Peyer's patch (tissue), 4 donors: ENCODE measurements at regions not wholly inside any gene's neighbourhood (a gene's known extent, or its start where the extent isn't known, plus 50 kb on each side); places are given as distances from the start of the nearest gene placed in this dataset.
"Not testable (repeated sequence)": the region's sequence is repeated elsewhere in the genome, so short reads cannot be mapped to it uniquely, and the experiment has no call there.

ENCODE experiments used
- DNase-seq, 3 donors: peaks; one replicate each; pipeline ENCODE4 v3.0.0-alpha.2; 2017 to 2019
- H3K27ac ChIP-seq, 4 donors: fragments of 200-600 bp; sonication (generic); one replicate each; pipeline ENCODE4 v1.5.1; 2016 to 2019
- H3K27me3 ChIP-seq, 2 donors: fragments of 200-600 bp; sonication (generic); one replicate each; pipeline ENCODE4 v1.5.1; 2019
- H3K36me3 ChIP-seq, 3 donors: fragments of 200-600 bp; sonication (generic); one replicate each; pipeline ENCODE4 v1.5.1; 2016 to 2019
- H3K4me1 ChIP-seq, 4 donors: fragments of 200-600 bp; sonication (generic); one replicate each; pipeline ENCODE4 v1.5.1; 2016 to 2019
- H3K4me3 ChIP-seq, 4 donors: fragments of 200-600 bp; sonication (generic); 1 replicate in 3 of 4; 2 replicates in 1 of 4; pipeline ENCODE4 v1.5.1; 2016 to 2019; ENCODE audit warnings: mild to moderate bottlenecking in 1 of 4
- H3K9me3 ChIP-seq, 4 donors: fragments of 200-600 bp; sonication (generic); one replicate each; pipeline ENCODE4 v1.5.1; 2016 to 2019; ENCODE audit warnings: mild to moderate bottlenecking in 1 of 4
- POLR2A ChIP-seq, 2 donors: fragments of 450-650 bp; IDR thresholded peaks; one replicate each; pipeline ENCODE4 v1.5.1; 2017; ENCODE audit warnings: antibody characterized with exemption in 2 of 2, mild to moderate bottlenecking in 2 of 2, moderate library complexity in 2 of 2
- TF ChIP-seq, protein P1 (sequence below), 6 experiments: fragments of 450-650 bp in 4 of 6; fragments of 200-600 bp in 2 of 6; sonication (generic) in 1 of 6; IDR thresholded peaks; one replicate each; pipeline ENCODE4 v1.5.1; 2017 to 2019; ENCODE audit warnings: antibody characterized with exemption in 6 of 6, mild to moderate bottlenecking in 3 of 6, moderate library complexity in 1 of 6

DNA sequence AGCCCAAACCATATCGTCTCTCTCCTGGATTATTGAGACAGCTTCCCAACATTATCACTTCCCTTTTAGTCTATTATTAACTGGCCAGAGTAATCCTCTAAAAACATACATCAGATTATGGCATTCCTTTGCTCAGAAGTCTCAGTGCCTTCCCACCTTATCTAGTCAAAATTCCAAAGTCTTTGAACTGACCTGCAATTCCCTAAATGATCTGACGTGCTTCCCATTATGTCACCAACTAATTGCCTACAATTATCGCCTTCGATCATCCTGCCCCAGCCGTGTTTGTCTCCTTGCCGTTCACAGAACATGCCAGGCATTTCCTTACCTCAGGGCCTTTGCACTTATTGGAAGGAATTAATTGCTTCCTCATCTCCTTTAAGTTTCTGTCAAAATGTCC, 332.4 kb downstream of the IRS1 start:
- H3K27me3 ChIP-seq: no peaks in the 10 kb centered on the region
- no peak overlapping the region for H3K4me3 ChIP-seq
- no peak for TF ChIP-seq POLR2A (IDR thresholded peaks at IDR 0.05)
- TF ChIP-seq, protein P1, sequence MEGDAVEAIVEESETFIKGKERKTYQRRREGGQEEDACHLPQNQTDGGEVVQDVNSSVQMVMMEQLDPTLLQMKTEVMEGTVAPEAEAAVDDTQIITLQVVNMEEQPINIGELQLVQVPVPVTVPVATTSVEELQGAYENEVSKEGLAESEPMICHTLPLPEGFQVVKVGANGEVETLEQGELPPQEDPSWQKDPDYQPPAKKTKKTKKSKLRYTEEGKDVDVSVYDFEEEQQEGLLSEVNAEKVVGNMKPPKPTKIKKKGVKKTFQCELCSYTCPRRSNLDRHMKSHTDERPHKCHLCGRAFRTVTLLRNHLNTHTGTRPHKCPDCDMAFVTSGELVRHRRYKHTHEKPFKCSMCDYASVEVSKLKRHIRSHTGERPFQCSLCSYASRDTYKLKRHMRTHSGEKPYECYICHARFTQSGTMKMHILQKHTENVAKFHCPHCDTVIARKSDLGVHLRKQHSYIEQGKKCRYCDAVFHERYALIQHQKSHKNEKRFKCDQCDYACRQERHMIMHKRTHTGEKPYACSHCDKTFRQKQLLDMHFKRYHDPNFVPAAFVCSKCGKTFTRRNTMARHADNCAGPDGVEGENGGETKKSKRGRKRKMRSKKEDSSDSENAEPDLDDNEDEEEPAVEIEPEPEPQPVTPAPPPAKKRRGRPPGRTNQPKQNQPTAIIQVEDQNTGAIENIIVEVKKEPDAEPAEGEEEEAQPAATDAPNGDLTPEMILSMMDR (IDR thresholded peaks at IDR 0.05): no peak
- H3K9me3 ChIP-seq: no peaks in the 10 kb centered on the region
- no peak for DNase-seq
- H3K36me3 ChIP-seq: no peaks in the 10 kb centered on the region
- no peak overlapping the region for H3K27ac ChIP-seq
- no peaks in the 10 kb centered on the region for H3K4me1 ChIP-seq

DNA sequence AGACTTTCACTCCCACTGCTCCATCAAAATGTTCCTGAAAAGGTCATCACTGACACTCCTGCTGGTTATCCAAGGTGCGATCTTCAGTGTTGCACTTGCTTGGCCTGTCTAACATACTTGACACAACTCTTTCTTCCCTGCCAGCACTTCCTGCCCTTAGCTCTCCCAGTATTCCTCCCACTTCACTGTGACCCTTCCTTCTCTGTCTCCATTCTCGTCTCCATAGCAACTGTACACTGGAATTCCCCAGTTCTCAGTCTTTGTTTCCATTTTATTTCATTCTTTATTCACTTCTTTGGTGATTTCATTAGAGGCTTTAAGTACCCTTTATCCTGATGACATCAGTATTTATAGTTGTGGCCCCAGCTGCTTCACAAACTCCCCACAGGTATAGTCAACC, 333.0 kb downstream of the IRS1 start:
- Histone ChIP-seq H3K4me3 (no peak overlapping the region), H3K27me3 (no peaks in the 10 kb centered on the region), H3K9me3 (no peaks in the 10 kb centered on the region), H3K4me1 (no peaks in the 10 kb centered on the region), H3K27ac (no peak overlapping the region), H3K36me3 (no peaks in the 10 kb centered on the region)
- no peak for TF ChIP-seq POLR2A (IDR thresholded peaks at IDR 0.05)
- TF ChIP-seq, protein P1 (IDR thresholded peaks at IDR 0.05): no peak
- no peak for DNase-seq

DNA sequence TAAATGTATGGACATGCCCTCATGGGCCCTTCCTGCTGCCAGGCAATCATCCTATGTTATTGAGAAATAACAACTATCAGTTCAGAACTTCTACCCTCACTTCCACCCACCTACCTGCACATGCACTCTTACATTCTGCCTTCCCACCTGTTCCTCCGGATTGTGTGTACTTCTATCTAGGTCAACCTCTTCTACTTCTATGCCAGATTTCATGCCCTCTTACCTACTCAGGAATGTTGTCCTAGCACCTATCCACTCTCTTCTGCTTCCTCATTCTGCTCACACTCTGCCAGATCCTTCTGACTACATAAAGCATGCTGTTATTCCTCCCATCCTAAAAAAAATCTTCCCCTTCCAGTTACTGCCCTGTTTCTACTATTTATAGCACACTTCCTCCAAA, 333.5 kb downstream of the IRS1 start:
- Histone ChIP-seq H3K27me3 (no peaks in the 10 kb centered on the region), H3K9me3 (no peaks in the 10 kb centered on the region), H3K4me3 (no peak overlapping the region), H3K36me3 (no peaks in the 10 kb centered on the region), H3K4me1 (no peaks in the 10 kb centered on the region), H3K27ac (no peak overlapping the region)
- TF ChIP-seq POLR2A (IDR thresholded peaks at IDR 0.05): no peak
- TF ChIP-seq, protein P1 (IDR thresholded peaks at IDR 0.05): no peak
- no peak for DNase-seq

DNA sequence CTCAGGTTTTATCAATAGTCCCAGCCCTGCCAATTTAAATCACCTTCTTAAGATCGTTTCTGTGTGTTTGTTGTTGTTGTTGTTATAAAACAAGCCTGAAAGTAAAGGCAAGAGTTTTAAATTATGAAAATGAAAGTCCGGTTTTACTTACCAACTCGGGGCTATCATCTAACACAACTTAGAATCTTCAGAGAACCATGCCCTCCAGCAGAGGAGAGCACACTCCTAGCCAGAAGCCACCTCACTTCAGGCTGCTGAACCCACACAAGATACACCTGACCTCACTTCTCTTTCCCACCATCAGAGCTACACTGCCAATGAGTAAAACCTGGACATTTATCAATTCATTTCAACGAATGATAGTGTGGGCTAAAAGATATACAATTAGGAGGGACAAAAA, 335.2 kb downstream of the IRS1 start:
- no peak for DNase-seq
- Histone ChIP-seq H3K4me1 (no peaks in the 10 kb centered on the region), H3K27ac (no peak overlapping the region), H3K9me3 (no peaks in the 10 kb centered on the region), H3K36me3 (no peaks in the 10 kb centered on the region), H3K4me3 (no peak overlapping the region), H3K27me3 (no peaks in the 10 kb centered on the region)
- no peak for TF ChIP-seq POLR2A (IDR thresholded peaks at IDR 0.05)
- TF ChIP-seq, protein P1 (IDR thresholded peaks at IDR 0.05): no peak

DNA sequence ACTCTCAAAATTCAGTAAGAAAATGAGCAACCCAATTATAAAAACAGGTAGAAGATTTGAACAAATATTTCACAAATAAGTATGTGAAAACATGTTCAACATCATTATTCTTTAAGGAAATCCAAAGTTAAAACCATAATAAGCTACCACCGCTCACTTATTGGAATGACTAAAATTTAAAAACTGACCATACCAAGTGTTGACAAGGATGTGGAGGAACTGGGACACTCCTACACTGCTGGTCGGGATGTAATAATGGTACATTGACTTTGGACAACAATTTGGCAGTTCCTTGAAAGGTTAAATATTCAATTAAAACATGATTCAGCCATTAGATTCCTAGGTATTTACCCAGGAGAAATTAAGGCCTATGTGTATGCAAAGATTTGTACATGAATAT, 336.5 kb downstream of the IRS1 start:
- no peak for TF ChIP-seq POLR2A (IDR thresholded peaks at IDR 0.05)
- TF ChIP-seq, protein P1 (IDR thresholded peaks at IDR 0.05): no peak
- Histone ChIP-seq H3K36me3 (no peaks in the 10 kb centered on the region), H3K4me1 (no peaks in the 10 kb centered on the region), H3K9me3 (no peaks in the 10 kb centered on the region), H3K27ac (no peak overlapping the region), H3K27me3 (no peaks in the 10 kb centered on the region), H3K4me3 (no peak overlapping the region)
- no peak for DNase-seq

DNA sequence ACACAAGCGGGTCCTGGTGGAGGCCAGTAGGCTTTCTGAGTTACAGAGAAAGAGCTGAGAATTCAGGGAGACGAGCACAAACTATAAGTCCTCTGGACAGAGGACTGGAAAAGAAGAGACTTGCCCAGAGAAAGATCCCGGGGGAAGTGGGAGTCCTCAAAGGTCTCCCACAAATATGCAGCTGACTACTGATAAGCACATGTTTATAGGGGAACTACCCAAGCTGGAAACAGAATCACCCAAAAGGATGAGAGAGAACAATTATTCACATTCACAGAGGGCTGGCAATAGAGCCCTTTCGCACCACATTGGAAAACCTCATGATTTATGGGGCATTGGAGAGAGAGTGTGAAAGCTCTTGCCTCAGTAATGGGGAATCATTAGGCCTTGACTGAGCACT, 337.6 kb downstream of the IRS1 start:
- H3K9me3 ChIP-seq: no peaks in the 10 kb centered on the region
- no peak for DNase-seq
- H3K4me3 ChIP-seq: no peak overlapping the region
- TF ChIP-seq POLR2A (IDR thresholded peaks at IDR 0.05): no peak
- TF ChIP-seq, protein P1 (IDR thresholded peaks at IDR 0.05): no peak
- no peak overlapping the region for H3K27ac ChIP-seq
- H3K36me3 ChIP-seq: no peaks in the 10 kb centered on the region
- H3K4me1 ChIP-seq: no peaks in the 10 kb centered on the region
- H3K27me3 ChIP-seq: no peaks in the 10 kb centered on the region

DNA sequence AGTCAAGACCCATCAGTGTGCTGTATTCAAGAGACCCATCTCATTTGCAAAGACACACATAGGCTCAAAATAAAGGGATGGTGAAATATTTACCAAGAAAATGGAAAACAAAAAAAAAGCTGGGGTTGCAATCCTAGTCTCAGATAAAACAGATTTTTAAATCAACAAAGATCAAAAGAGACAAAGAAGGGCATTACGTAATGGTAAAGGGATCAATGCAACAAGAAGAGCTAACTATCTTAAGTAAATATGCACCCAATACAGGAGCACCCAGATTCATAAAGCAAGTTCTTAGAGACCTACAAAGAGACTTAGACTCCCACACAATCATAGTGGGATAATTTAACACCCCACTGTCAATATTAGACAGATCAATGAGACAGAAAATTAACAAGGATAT, 343.5 kb downstream of the IRS1 start:
- DNase-seq, H3K36me3 ChIP-seq, H3K4me3 ChIP-seq, H3K9me3 ChIP-seq, H3K4me1 ChIP-seq, H3K27ac ChIP-seq, H3K27me3 ChIP-seq: not testable (repeated sequence)
